NCI-H2196 treated with DMSO at 0.1 percent for 48 hours (cell line): ENCODE measurements at regions not wholly inside any gene's neighbourhood (a gene's known extent, or its start where the extent isn't known, plus 50 kb on each side); places are given as distances from the start of the nearest gene placed in this dataset.
"Not testable (repeated sequence)": the region's sequence is repeated elsewhere in the genome, so short reads cannot be mapped to it uniquely, and the experiment has no call there.

Experiments used
- DNase-seq: peaks from one replicate; lab custom pipeline; 2025; ENCODE audit not compliant: unreplicated experiment; lab: John Stamatoyannopoulos, UW

DNA sequence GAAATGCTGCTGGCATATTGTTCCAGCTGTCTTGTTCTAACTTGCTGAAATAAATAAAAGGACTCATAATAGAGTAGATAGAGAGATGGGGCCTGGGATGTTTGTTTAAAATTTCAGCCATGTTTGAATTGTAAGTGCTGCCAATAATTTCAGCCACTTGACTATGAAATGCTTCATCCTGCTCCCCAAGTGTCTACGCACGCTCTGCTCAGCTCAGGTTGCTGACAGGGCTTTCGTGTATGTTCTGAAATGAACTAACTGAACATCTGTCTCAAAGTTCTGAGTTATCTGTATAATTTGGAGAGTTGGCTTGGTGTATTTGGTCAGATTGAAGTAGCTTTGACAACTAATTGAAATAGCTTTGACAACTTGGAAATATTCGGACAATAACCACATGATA, 387.8 kb downstream of the BMP2 start:
- DNase-seq, result peak; percentile 63

DNA sequence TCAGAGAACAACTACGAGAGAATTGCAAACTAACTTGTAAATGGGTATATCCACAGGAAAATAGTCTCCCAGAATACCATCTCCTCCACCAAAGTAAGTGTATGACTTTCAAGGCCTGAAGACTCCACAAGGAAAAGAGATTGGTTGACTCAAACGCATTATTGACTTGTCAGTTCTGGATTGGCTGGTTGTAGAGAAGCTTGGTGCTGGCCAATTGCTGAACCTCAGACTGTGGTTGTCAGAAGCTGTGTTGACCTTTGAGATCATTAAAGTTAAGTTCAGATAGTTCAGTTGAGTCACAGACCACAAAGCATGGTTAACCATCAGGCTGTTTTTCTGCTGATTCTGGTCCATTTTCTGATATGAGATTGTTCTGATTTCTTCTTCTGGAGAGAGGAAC, 388.3 kb downstream of the BMP2 start:
- no peak for DNase-seq

DNA sequence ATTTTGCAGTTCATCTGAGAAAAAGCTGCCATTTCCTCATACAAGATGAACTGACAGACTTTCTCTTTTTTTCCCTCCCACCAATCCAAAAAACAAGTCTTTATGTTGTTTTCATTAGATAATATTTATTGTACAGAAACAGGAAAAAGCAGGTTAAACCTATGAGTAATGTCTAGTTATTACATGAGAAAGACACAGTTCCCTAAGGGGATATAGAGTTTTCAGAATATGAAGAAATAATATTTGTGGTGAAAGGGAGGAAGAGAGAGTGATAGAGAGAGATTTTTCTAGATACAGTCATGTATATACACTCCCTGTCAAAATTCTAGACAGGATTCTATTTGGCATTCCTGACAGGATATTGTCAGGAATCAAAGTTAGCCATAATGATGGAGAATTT, 392.4 kb downstream of the BMP2 start:
- no peak for DNase-seq

DNA sequence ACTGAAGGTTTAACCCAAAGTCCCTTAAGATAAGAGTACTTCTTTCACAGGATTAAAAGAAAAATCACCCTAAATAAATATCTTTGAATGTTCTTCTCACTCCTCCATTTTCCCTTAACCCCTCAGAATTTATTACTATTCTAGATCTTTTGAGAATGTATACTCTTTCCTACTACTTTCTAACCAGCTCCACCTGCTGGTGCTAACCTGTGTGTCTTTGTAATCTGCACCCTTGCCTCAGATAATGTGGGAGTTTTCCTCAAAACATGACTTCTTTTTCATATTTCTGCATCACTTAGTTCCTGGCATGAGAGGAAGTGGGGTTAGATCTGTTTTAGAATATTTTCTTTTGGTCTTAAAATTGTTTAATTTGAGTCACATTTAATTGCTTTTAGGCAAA, 394.2 kb downstream of the BMP2 start:
- no peak for DNase-seq

DNA sequence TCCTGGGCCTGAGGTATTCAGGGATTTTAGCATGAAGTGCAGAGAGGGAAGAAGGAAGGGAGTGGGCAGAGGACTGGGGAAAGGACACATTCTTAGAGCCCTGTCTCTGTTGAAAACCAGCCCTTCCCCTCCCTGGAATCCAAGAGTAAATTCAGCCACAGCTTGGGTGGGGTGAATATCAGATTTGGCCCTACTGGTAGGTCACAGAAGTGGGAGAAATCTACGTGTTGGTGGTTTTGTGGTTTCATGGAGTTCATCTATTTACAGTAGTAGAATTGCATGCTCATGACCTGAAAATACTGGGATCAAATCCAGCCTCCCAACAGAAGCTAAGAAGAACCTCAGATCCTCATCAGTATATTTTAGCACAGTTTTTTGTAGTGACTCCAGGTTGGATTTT, 404.4 kb downstream of the BMP2 start:
- no peak for DNase-seq

DNA sequence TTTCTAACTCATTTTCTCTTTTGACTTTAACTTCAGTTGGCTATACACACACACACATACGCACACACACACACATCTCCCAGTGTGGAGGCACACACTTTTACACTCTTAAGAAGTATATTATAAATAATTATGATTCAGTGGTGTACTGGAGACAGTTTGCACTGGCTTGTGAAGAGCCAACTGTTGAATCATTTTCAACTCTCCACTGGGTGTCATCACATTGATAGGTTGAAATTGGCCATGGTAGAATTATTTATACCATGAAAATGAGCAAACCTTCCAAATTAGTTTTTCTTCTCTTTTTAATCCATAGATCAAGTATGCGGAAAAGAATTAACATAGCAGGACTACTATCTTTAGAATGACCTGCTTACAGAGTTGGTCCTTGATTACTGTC, 407.1 kb downstream of the BMP2 start:
- no peak for DNase-seq

DNA sequence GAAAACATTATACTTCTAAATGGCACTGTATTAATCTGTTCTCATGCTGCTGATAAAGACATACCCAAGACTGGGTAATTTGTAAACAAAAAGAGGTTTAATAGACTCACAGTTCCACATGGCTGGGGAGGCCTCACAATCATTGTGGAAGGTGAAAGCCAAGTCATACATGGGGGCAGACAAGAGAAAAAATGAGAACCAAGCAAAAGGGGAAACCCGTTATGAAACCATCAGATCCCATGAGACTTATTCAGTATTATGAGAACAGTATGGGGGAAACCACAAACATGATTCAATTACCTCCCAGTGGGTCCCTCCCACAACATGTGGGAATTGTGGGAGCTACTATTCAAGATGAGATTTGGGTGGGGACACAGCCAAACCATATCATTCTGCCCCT, 408.3 kb downstream of the BMP2 start:
- not testable (repeated sequence) for DNase-seq

DNA sequence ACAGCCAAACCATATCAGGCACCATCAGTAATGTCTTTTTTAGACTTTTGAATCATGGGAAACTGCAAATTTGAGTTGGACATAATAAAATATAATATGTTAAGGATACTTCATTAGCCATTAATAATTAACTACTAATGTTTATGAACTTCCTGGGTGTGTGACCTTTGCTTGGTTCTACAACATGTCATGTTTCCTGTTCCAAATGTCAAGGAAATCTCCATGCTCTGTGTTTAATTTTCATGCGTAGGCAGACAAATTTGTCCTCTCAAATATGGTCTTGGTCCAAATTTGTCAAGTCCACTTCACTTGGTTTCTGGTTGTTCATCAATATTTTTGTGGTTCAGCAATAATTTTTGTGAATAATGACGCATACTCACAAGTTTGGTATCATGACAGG, 410.5 kb downstream of the BMP2 start:
- DNase-seq, result no peak

DNA sequence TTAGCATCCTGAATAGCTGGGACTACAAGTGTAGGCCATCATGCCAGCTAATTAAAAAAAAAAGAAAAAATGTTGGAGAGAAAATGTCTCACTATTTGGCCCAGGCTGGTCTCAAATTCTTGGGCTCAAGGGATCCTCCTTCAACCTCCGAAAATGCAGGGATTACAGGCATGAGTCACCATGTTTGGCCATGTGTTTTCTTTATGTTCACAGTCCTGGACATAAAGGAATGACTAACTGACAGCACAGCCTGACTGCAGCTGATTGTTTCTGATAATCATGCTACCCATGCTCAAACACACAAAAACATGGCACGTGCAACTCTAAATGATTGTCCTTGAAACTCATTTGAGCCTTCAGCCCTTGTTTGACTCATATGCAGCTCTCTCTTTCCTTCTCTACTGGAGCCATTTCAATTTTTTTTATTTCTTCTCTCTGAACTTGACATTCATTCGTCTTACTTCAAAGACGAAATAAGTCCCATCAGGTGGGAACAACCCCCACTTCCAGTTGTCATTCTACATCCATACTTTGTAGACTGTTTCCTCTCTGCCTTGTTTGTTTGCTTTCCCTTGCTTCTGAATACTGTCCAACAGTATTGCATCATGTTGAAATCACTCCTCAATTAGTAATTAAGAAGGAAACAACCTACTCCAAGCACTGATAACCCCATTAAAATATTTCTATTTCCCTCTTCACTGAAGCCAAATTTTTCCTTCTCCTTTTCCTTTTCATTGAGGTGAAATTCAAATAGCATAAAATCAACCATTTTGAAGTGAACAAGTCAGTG, 413.0 kb downstream of the BMP2 start:
- DNase-seq, result no peak

DNA sequence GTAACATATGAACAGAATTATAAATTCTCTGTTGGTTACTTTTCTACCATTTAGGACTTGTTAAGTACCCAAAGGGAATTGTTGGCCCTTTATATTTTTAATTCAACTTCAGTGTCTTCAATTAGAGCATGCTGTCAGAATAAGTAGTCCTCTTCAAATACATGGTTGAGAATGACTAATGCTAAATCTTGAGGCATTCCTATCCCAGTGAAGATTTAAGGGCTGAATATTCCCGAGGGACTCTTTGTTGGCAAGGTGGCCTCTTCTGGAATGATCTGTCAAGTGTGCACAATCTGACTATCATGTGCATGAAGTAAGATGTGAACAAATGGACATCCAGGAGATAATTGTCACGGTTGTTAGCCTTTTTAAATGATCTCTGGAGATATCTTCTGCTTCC, 421.7 kb downstream of the BMP2 start:
- DNase-seq, result no peak

DNA sequence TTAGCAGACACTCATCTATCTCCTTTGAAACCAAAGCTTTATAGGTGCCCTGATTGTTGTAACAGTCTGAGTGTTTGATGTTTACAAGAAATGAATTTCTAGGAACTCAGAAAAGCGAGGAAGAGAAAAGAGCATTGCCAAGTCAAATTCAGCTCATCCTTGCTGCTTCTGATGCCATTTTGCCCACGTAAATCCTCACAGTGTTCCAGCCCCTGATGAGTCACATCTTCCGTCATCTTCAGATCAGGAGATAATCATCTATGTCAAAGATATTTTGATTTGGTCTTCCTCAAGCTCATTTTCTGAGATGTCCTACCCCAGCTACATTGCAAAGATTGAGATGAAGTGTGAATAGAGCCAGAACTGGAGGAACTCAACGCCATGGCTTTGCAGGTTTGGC, 426.2 kb downstream of the BMP2 start:
- no peak for DNase-seq

DNA sequence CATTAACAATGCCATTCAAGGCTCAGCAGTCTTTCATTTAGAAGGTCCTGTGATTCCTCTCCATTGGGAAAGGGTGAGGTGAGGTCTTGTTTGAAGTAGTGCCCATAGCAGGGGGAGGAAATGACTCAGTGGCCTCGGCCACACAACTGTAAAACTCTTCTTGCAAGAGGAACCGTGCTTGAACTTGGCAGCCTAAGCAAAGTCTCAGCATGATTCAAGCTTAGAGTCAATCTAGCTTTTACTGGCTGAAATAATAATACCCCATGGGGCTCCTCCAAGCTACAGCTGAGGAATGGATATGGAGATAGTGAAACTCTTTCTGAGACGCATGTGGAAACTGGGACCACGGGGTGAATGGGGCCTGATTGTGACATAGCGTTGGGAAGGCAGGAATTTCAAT, 428.2 kb downstream of the BMP2 start:
- no peak for DNase-seq

DNA sequence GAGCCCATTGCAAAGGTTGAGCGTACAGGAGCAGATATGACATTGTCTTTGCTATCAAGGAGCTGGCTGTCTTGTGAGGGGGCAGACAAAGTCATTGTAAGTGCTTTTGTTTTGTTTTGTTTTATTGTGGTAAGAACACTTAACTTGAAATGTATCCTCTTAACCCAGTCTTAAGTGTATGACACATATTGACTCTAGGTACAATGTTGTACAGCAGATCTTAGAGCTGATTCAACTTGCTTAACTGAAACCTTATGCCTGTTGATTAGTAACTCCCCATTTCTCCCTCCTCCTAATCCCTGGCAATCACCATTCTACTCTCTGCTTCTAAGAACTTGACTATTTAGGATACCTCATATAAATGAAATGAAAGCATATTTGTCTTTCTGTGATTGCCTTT, 429.0 kb downstream of the BMP2 start:
- DNase-seq, result no peak

DNA sequence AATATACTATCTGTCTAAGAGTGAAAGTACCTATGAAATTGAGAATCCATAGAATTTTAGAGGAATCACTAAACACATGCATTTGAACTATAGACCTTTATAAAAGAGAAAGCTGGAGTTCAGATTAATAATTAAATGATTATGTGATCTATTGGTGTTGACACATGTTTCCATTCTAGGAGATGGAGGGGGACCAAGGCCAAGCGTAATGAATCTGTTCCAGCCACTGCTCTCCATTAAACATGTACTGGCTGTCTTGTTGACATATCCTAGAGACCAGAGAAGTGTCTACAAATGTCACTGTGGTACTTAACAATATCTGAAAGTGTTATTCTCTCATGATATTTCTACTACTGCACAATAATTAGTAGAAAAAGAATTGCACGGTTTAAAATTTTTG, 432.4 kb downstream of the BMP2 start:
- DNase-seq, result no peak

DNA sequence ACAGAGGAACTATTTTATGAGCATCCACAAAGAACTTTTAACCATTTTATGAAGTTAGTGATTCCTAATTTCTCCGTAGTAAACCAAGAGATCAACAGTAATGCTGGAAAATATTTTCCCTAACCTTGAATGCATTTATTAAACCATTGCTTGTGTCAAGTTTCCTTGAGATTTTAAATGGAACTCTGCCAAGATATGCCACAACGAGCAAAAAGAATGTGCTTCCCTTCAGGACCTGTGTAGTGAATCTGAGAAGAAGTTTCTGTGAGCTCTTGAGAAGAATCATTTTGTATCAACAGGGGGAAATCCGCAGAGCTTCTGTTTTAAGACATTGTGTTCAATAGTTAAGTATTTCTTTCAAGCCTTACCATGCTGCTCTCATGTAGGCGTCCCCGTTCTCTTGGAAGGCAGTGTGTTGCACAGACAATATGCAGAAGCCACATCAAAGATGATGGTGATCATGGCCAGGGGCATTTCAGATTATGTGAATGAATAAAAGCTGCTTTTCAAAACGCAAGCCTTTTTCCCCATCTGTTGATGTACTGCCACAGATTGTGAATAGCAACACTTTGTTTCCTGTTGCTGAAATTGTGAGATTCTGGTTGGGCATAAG, 439.8 kb downstream of the BMP2 start:
- no peak for DNase-seq

DNA sequence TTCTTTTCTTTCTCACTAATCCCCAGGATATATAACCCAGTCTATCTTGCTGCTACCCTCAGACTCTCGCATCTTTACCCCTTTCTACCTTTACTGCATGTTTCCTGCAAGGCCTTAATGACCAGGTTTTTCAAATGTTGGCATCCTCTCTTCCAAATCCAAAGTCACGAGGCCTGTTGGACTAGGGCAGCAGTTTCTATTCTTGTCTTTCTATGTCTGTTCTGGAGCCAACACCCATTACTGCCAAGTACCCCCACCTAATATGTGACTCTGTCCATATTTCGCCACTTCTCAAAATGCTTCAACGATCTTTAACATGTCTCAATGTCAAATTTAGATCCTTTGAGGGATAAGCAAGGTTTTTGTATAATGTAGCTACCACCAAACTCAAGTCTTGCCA, 443.4 kb downstream of the BMP2 start:
- DNase-seq, result no peak

DNA sequence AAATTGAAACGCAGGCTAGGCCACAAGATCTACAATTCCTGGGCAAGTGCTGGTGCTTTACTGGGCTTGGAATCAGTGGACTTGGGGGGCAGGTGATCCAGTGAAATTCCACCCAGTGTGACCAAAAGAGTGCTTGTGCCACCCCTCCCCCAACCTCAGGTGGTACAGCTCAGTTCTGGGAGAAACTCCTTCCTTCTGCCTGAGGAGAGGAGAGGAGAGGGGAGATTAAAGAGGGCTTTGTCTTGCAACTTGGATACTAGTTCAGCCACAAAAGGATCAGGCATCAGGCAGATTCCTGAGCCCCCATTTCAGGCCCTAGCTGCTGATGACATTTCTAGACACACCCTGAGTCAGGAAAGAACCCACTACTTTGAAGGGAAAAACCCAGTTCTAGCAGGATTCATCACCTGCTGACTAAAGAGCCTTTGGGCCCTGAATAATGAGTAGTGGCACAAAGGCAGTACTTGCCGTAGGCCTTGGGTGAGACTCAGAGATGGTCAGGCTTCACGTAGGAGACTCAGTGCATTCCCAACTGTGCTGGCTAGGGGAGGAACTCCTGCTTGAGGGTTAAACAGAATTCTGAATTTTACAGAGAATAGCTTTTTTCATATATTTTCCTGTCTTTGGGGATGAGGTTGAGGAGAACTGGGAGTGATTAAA, 446.7 kb downstream of the BMP2 start:
- DNase-seq, result no peak

DNA sequence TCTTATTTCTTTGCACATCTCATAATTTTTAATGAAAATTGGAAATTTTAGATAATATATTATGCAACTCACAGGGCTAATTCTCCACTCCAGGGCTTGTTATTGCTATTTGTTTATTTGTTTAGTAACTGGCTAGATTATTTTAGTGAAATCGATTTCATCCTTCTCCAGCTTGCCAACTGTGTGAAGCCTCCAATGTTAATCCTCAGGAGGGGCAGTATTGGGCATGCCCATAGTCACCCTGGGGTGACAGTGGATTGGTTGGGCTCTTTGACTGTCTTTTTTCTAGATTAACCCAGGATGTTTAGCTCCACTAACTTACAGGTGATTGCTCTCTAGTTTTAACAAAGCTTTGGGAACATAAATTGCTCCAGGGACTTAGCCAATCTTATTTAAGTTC, 450.1 kb downstream of the BMP2 start:
- no peak for DNase-seq

DNA sequence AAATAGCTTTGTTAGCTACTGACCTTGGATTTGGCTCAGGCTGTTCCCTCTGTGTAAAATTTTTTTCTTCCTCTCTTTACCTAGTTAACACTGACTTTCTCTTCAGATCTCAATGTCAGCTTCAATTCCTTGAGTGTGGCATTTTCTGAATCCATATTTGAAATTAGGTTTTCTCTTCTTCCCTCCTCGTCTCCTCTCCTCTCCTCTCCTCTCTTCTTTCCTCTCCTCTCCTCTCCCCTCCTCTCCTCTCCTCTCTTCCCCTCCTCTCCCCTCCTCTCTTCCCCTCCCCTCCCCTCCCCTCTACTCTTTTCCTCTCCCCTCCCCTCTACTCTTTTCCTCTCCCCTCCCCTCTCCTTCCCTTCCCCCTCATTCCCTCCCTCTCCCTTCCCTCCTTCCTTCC, 453.3 kb downstream of the BMP2 start:
- no peak for DNase-seq

DNA sequence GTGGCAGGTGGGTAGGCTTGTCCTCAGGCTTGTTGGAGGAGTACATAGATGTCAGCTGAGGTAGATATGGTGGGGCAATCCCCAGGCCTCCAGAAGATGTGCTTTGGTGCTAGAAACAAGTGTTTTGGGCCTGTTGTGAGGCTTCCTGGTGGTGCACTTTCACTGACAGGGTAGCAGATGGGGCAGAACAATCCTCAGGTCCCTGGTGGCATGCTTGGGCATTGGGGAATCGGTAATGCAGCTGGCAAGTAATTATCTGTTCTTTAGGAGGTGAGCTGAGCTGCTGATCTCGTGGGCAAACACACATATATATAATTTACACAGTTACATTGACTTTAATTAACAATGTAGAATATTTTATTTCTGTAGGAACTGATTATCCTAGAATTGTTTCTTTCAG, 458.7 kb downstream of the BMP2 start:
- no peak for DNase-seq

DNA sequence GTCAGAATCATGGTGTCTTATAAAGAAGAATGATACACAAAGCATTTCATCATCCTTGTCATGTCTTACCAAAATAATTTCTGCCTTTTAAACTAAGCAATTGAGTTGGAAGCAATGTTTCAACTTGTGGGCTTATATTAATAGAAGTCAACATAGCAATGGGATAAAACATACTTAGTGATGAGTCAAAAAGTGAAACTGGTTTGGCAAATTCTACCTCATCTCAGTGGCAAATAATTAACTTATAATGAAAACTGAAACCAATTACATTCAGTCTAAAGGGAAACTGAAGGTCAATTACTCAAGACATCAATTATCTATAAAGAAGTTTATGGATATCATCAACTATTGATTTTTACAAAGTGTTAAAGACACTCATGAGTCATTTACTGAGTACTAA, 463.8 kb downstream of the BMP2 start:
- DNase-seq, result no peak

DNA sequence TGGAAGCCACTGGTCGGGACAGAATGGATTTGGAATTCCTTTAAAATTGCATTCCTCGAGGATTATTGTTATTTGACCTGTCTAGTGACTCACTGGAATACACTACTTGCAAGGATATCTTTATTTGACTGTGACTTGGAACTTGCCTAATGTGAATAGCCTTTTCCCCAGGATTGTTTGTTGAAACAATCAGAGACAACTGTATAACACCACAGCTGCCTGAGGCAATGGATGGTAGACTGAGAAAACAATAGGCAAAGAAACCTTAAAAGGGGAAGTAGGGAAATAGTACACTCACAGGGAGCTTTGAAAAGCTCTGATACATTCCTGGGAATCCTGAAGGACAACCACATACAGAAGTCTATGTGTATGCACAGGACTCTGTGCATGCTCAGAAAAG, 465.3 kb downstream of the BMP2 start:
- DNase-seq, result no peak

DNA sequence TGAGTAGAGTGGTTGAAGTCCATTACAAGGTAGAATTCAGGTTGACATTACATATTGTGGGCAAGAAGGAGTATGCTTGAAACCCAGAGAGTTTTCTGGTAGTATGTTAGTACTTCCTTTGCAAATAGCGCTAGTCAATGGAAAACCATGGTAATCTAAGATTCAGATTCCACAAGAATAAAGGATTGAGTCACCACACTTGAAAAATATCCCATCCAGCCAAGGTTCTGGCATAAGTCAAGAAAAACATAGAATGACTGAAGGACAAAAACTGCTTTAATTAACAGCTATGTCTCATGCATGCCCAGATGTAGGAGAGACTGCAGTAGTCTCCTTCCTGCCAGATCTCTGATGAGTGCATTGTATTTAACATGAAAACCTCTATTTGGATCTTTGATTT, 469.8 kb downstream of the BMP2 start:
- no peak for DNase-seq
